ENCODE measurements at regions not wholly inside any gene's neighbourhood (a gene's known extent, or its start where the extent isn't known, plus 50 kb on each side); places are given as distances from the start of the nearest gene placed in this dataset.
A peak's percentile ranks its signal among the peaks of the same experiment; 100 is the strongest.
"Not testable (repeated sequence)": the region's sequence is repeated elsewhere in the genome, so short reads cannot be mapped to it uniquely, and the experiment has no call there.

DNA sequence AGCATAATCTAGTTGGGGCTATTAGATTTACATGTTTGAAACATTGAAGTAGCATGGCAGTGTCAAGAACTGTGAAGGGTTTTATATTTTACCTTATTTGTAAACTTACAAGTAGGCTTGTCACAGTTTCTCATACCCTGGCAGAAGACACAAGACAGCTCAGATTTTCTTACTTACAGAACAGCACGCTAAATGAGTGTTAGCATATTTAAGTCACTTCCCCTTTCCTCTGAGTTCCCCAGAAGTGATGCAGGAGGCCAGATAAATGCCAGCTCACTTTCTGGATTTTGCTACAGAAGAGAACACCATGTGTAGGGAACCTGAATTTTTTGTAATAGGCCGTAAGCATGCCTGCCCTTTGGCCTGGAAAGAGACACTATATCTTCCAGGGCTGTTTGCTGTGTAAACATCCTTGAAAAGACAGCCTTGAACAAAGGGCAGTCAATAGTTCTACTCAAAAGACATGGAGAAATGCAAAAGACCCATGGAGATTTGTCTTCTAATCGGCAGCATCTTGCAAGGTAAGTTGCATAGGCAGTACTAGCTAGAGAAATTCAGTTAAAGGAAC lies 279.1 kb downstream of the PHF14 start:
- TF ChIP-seq GATA1 (IDR thresholded peaks at IDR 0.05; ENCODE audit: low read depth, low read length) (no peak), POLR2A (IDR thresholded peaks at IDR 0.05; ENCODE audit: low read length) (no peak)
- no peak for DNase-seq

DNA sequence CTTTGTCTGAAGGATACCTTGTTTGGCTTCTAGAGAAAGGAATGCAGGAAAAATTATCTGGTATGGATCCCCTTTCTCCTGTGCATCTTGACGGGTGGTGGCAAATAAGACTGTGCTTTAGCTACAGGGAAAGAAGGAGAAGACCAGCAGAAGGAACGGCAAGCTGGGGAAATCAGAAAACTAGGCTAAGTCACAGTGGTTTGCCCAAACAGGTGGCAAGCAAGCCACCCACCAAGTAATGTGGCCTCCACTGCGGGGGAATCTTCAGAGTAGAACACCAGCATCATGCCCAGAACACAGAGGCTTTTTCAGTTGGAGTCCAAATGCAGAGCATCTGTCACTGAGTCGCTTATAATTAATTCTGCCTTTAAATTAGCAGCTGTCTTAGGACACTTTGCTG lies 282.8 kb downstream of the PHF14 start:
- TF ChIP-seq POLR2A (IDR thresholded peaks at IDR 0.05; ENCODE audit: low read length) = no peak
- no peak for TF ChIP-seq GATA1 (IDR thresholded peaks at IDR 0.05; ENCODE audit: low read depth, low read length)
- DNase-seq = no peak

DNA sequence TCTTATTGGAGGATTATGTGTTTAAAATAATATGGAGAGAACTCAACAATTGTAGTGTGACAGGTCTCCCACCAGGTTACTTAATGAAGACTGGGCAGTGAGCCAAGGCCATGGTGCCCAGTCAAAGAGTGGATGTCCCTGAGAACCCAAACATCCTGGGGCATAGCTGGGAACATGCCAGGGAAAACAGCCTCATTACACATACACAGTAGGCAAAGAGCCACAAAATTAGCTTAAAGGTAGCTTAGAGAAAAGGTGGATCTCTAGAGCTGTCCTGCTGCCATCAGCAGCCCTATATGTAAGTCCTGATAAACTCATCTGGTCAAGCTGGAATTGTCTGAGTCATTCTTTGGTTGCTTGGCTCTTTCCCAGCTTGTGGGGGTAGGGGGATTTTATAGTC lies 287.8 kb downstream of the PHF14 start:
- DNase-seq = peak in 1 of 2 experiments; percentile 17
- TF ChIP-seq POLR2A (IDR thresholded peaks at IDR 0.05; ENCODE audit: low read length) = no peak
- TF ChIP-seq GATA1 (IDR thresholded peaks at IDR 0.05; ENCODE audit: low read depth, low read length) = no peak

DNA sequence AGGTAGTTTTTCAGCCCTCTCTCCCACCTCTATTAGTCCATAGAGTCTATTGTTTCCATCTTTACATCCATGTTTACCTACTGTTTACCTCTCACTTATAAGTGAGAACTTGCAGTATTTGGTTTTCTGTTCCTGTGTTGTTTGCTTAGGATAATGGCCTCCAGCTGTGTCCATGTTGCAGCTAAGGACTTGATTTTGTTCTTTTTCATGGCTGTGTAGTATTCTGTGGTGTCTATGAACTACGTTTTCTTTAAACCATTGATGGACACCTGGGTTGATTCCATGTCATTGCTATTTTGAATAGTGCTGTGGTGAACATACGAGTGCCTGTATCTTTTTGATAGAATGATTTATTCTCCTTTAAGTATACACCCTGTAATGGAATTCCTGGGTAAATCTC lies 292.4 kb downstream of the PHF14 start:
- no peak for DNase-seq
- TF ChIP-seq GATA1 (IDR thresholded peaks at IDR 0.05; ENCODE audit: low read depth, low read length) = no peak
- TF ChIP-seq POLR2A (IDR thresholded peaks at IDR 0.05; ENCODE audit: low read length) = no peak

DNA sequence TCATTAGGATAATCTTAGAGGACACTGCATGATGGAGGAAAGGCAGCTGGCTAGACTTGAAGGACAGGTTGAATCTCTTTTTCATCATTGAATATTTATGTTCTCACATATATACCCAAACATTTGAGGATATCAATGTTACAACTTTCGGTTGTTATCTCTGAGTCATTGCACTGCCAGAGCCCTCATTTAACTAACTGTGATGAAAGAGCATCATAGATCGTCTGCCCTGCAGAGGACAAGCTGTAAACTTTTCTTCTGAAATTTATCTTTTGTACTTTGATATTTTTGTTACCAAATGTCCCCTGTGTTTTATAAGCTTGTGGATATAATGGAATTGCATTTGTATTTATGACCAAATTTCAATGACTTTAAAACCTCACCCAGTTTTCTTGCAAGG lies 298.7 kb downstream of the PHF14 start:
- no peak for DNase-seq
- no peak for TF ChIP-seq POLR2A (IDR thresholded peaks at IDR 0.05; ENCODE audit: low read length)
- no peak for TF ChIP-seq GATA1 (IDR thresholded peaks at IDR 0.05; ENCODE audit: low read depth, low read length)

DNA sequence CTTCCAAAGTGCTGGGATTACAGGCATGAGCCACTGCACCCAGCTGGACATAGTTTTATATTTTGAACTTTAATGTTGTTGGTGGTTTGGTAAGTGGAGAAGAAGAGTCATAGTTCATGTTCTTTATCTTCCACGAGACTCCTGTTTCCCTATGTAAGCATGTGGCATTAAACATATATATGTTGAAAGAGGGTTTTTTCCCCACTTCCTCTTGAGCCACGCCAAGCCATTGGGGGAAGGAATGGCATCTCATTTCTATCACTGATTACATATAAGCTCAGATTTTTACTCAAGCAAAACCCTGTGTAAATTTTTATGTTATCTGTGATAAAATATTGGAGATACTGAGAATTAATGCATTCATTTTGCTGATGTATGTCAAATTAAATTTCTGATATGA lies 300.4 kb downstream of the PHF14 start:
- no peak for DNase-seq
- no peak for TF ChIP-seq POLR2A (IDR thresholded peaks at IDR 0.05; ENCODE audit: low read length)
- no peak for TF ChIP-seq GATA1 (IDR thresholded peaks at IDR 0.05; ENCODE audit: low read depth, low read length)

DNA sequence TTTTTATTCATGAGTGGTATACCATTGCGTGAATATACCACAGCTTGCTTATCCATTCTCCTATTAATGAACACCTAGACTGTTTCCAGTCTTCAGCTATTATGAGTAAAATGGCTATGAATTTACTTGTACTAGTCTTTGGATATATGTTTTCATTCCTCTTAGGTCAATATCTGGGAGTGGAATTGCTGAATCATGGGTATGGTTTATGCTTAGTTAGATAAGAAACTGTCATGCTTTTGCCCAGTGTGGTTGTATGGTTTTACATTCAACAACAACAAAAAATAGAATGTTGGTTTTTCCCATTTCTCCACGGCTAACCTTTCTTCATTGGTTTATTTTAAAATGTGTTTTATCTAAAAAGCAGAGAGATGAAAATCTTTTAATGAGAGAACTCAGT lies 308.3 kb downstream of the PHF14 start:
- DNase-seq = peak; percentile 85 to 88
- TF ChIP-seq POLR2A (IDR thresholded peaks at IDR 0.05; ENCODE audit: low read length) (no peak), GATA1 (IDR thresholded peaks at IDR 0.05; ENCODE audit: low read depth, low read length) (no peak)

DNA sequence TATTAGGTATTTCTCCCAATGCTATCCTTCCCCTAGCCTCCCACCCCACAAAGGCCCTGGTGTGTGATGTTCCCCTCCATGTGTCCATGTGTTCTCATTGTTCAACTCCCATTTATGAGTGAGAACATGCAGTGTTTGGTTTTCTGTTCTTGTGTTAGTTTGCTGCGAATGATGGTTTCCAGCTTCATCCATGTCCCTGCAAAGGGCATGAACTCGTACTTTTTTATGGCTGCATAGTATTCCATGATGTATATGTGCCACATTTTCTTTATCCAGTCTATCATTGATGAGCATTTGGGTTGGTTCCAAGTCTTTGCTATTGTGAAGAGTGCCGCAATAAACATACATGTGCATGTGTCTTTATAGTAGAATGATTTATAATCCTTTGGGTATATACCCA lies 309.9 kb downstream of the PHF14 start:
- not testable (repeated sequence) for DNase-seq

DNA sequence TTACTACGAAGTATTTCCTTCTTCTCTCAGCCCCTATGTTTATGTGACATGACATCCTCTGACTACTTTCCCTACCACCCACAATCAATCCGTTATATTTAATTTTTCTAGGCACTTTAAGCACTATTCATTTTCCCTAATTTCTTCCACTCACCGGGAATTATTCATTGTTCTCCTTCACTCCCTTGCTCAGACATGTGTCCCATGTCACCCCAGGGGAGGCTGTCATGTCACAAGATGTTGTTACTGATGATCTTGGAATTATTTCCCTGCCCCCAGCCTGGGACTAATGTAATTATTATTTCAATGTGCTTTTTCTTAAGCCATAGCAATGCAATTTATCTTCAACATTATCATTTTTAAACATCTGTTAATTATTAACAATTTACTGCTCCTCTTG lies 317.2 kb downstream of the PHF14 start:
- TF ChIP-seq GATA1 (IDR thresholded peaks at IDR 0.05; ENCODE audit: low read depth, low read length) (no peak), POLR2A (IDR thresholded peaks at IDR 0.05; ENCODE audit: low read length) (no peak)
- DNase-seq = peak in 1 of 2 experiments; percentile 34

DNA sequence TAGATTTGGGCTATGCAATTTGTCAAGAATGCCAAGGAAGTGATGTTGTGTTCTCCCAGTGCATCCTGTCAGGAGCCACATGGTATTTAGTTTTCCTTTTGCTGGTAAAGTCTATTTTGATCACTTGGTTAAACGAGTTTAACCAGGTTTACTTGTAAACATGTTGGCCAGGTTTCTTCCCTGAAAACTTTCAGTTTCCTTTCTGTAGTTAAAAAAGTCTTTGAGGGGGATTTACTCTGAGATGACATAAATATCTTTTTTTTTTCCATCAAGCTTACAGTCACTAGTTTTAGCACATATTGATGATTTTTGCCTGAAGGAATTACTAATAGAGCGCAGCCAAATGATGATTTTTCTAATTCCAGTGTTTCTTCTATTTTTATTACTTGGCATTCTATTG lies 320.5 kb downstream of the PHF14 start:
- TF ChIP-seq GATA1 (IDR thresholded peaks at IDR 0.05; ENCODE audit: low read depth, low read length) = no peak
- no peak for TF ChIP-seq POLR2A (IDR thresholded peaks at IDR 0.05; ENCODE audit: low read length)
- no peak for DNase-seq

DNA sequence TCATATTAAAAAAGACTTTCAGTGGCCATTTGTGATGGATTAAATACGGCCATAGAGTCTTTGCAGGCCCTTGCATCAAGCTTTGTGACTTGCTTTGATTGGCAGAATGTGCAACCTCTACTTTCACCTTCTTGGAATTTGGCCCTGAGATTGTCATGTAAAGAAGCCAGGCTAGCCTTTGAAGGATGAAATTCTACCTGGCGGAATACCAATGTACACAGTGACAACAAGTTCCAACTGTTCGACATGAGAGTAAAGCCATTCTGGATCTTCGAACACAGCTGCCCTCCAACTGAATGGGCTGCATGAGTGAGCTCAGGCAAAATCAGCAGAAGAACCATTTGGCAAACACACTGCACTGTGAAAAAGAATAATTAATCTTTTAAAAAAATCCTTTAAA lies 321.3 kb downstream of the PHF14 start:
- no peak for DNase-seq
- TF ChIP-seq GATA1 (IDR thresholded peaks at IDR 0.05; ENCODE audit: low read depth, low read length) = no peak
- no peak for TF ChIP-seq POLR2A (IDR thresholded peaks at IDR 0.05; ENCODE audit: low read length)

DNA sequence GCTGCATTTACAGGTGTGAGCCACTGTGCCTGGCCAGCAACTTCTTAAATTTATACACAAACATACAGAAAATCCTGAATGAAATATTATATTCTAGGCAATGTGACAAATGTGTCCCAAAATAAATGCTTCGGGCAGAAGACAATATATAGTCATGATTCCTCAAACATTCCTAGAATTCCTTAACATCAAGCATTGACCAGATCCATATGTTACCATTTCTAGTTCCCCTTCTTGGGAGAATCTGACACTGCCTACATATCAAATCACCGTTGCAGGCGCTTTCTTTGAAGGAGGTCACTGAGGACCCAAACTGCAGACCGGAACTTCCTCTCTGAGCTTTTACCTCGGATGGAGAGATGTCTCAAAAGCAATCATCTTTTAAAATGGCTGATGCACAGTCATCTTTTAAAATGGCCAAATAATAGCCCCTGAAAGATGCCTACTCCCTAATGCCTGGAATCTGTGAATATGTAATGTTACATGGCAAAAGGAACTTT lies 323.5 kb downstream of the PHF14 start:
- DNase-seq = no peak
- TF ChIP-seq POLR2A (IDR thresholded peaks at IDR 0.05; ENCODE audit: low read length) (no peak), GATA1 (IDR thresholded peaks at IDR 0.05; ENCODE audit: low read depth, low read length) (no peak)

DNA sequence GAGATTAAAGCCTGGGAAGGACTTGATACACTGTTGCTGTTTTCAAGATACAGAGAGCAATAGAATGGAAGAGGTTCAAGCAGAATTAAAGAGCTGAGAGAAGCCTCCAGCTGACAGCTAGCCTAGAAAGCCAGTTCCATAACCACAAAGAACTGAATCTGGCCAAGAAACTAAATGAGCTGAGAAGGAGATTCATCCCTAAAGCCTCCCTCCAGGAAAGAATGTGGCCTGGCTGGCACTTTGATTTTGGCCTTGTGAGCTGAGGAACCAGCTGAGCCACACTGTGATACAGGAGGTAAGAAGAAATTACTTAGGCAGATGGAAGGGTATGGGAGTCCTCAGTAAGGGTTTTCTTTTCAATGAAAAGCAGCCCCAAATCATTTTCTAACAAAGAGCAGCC lies 324.1 kb downstream of the PHF14 start:
- no peak for TF ChIP-seq POLR2A (IDR thresholded peaks at IDR 0.05; ENCODE audit: low read length)
- no peak for TF ChIP-seq GATA1 (IDR thresholded peaks at IDR 0.05; ENCODE audit: low read depth, low read length)
- no peak for DNase-seq

DNA sequence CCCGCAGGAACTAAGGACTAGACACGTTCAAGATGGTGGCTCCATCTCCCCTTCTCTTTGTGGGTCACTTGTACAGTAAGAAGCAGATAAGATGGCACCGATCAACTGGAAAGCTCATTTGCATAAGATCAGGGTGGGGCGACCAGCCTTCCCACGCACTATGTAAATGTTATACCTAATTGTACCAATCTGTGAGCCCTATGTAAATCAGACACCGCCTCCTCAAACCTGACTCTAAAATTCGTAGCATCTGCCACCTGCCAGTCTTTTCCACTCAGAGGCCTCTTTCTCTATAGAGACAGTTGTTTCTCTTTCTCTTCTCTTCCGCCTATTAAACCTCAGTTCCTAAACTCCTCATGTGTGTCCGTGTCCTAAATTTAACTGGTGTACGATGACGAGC lies 324.5 kb downstream of the PHF14 start:
- no peak for DNase-seq
- TF ChIP-seq GATA1 (IDR thresholded peaks at IDR 0.05; ENCODE audit: low read depth, low read length) (no peak), POLR2A (IDR thresholded peaks at IDR 0.05; ENCODE audit: low read length) (no peak)

DNA sequence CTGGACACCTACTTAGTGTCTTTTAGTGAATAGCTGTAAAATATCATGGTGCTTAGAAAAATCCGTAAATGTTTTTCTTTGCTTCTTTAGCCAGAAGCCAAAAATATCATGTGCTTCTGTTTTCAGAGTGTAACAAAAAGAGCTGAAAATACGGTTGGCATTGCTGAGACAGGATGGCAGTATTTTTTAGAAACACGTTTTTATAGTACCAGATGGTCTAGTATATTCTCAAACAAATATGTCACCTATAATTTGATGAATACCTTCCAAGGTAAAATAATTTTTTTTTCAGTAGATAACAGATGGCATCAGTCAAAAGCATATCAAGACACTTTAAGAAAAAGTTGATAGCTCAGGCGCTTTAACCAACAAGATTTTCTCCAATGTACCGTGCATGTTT lies 326.6 kb downstream of the PHF14 start:
- no peak for DNase-seq
- no peak for TF ChIP-seq POLR2A (IDR thresholded peaks at IDR 0.05; ENCODE audit: low read length)
- no peak for TF ChIP-seq GATA1 (IDR thresholded peaks at IDR 0.05; ENCODE audit: low read depth, low read length)

DNA sequence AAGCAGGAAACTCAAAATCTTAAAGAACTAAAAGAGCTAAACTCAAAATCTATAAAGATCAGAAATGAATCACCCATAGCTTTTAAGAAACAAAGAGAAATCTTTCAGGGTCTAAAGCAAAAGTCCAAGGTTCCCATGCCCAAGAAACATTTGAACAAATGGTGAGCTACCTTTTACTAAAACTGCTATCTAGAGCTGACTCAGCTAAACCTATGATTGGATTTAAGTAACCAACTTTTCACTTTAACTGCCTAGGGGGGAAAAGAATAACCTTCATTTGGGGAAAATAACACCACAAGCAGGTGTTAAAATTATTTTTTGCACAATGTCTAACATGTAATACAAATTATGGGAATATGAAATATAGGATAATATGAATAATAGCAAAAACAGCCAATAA lies 328.4 kb downstream of the PHF14 start:
- no peak for DNase-seq
- TF ChIP-seq POLR2A (IDR thresholded peaks at IDR 0.05; ENCODE audit: low read length) (no peak), GATA1 (IDR thresholded peaks at IDR 0.05; ENCODE audit: low read depth, low read length) (no peak)
